ENCODE measurements at regions not wholly inside any gene's neighbourhood (a gene's known extent, or its start where the extent isn't known, plus 50 kb on each side); places are given as distances from the start of the nearest gene placed in this dataset.

- Histone ChIP-seq H3K36me3 (ENCODE audit: control insufficient read depth, insufficient read depth, low read length) (no peaks in the 10 kb centered on the region), H3K27me3 (ENCODE audit: control insufficient read depth, insufficient read depth, low read length) (no peaks in the 10 kb centered on the region), H3K4me3 (ENCODE audit: low read length) (no peak overlapping the region), H3K27ac (ENCODE audit: low read length) (no peak overlapping the region), H3K4me1 (ENCODE audit: control insufficient read depth, insufficient read depth, low read length) (no peaks in the 10 kb centered on the region), H3K9me3 (ENCODE audit: control insufficient read depth, low read depth, low read length) (no peaks in the 10 kb centered on the region)
- DNase-seq: no peak
- no CpG with 5 or more reads among the region's 2 CpGs for WGBS (ENCODE audit: insufficient coverage, low lambda C conversion rate)
Measured at GRCh38 chr3:170707899-170708298, 122.0 kb upstream of the SLC7A14 start.

- Histone ChIP-seq H3K27ac (ENCODE audit: low read length) (no peak overlapping the region), H3K36me3 (ENCODE audit: control insufficient read depth, insufficient read depth, low read length) (no peaks in the 10 kb centered on the region), H3K27me3 (ENCODE audit: control insufficient read depth, insufficient read depth, low read length) (no peaks in the 10 kb centered on the region), H3K9me3 (ENCODE audit: control insufficient read depth, low read depth, low read length) (no peaks in the 10 kb centered on the region), H3K4me3 (ENCODE audit: low read length) (no peak overlapping the region), H3K4me1 (ENCODE audit: control insufficient read depth, insufficient read depth, low read length) (no peaks in the 10 kb centered on the region)
- WGBS (ENCODE audit: insufficient coverage, low lambda C conversion rate): no CpG with 5 or more reads among the region's 5 CpGs
- DNase-seq: no peak
Measured at GRCh38 chr3:170705131-170705530, 119.3 kb upstream of the SLC7A14 start.

- Histone ChIP-seq H3K36me3 (ENCODE audit: control insufficient read depth, insufficient read depth, low read length) (no peaks in the 10 kb centered on the region), H3K9me3 (ENCODE audit: control insufficient read depth, low read depth, low read length) (no peaks in the 10 kb centered on the region), H3K4me3 (ENCODE audit: low read length) (no peak overlapping the region), H3K27me3 (ENCODE audit: control insufficient read depth, insufficient read depth, low read length) (no peaks in the 10 kb centered on the region), H3K4me1 (ENCODE audit: control insufficient read depth, insufficient read depth, low read length) (no peaks in the 10 kb centered on the region), H3K27ac (ENCODE audit: low read length) (no peak overlapping the region)
- no CpG with 5 or more reads among the region's 1 CpG for WGBS (ENCODE audit: insufficient coverage, low lambda C conversion rate)
- DNase-seq: peak in 1 of 2 donors; percentile 12
Measured at GRCh38 chr3:170703121-170703588, 117.3 kb upstream of the SLC7A14 start.

GRCh38 chr3:170701696-170702678, 116.1 kb upstream of the SLC7A14 start:
- Histone ChIP-seq H3K27me3 (ENCODE audit: control insufficient read depth, insufficient read depth, low read length) (no peaks in the 10 kb centered on the region), H3K27ac (ENCODE audit: low read length) (no peak overlapping the region), H3K4me3 (ENCODE audit: low read length) (no peak overlapping the region), H3K9me3 (ENCODE audit: control insufficient read depth, low read depth, low read length) (no peaks in the 10 kb centered on the region), H3K4me1 (ENCODE audit: control insufficient read depth, insufficient read depth, low read length) (no peaks in the 10 kb centered on the region), H3K36me3 (ENCODE audit: control insufficient read depth, insufficient read depth, low read length) (no peaks in the 10 kb centered on the region)
- WGBS (ENCODE audit: insufficient coverage, low lambda C conversion rate): 100% methylated on average over 1 of the region's 4 CpGs
- no peak for DNase-seq

GRCh38 chr3:170700054-170700404, 114.2 kb upstream of the SLC7A14 start:
- Histone ChIP-seq H3K9me3 (ENCODE audit: control insufficient read depth, low read depth, low read length) (no peaks in the 10 kb centered on the region), H3K36me3 (ENCODE audit: control insufficient read depth, insufficient read depth, low read length) (no peaks in the 10 kb centered on the region), H3K27ac (ENCODE audit: low read length) (no peak overlapping the region), H3K4me3 (ENCODE audit: low read length) (no peak overlapping the region), H3K27me3 (ENCODE audit: control insufficient read depth, insufficient read depth, low read length) (no peaks in the 10 kb centered on the region), H3K4me1 (ENCODE audit: control insufficient read depth, insufficient read depth, low read length) (no peaks in the 10 kb centered on the region)
- WGBS (ENCODE audit: insufficient coverage, low lambda C conversion rate): no CpG with 5 or more reads among the region's 1 CpG
- DNase-seq: no peak

GRCh38 chr3:170699158-170700053, 113.5 kb upstream of the SLC7A14 start:
- 70% methylated on average over 2 of the region's 8 CpGs for WGBS (ENCODE audit: insufficient coverage, low lambda C conversion rate)
- no peak overlapping the region for H3K4me3 ChIP-seq (ENCODE audit: low read length)
- no peaks in the 10 kb centered on the region for H3K27me3 ChIP-seq (ENCODE audit: control insufficient read depth, insufficient read depth, low read length)
- peak; percentile 2 to 15 for DNase-seq
- H3K27ac ChIP-seq (ENCODE audit: low read length): no peak overlapping the region
- H3K36me3 ChIP-seq (ENCODE audit: control insufficient read depth, insufficient read depth, low read length): no peaks in the 10 kb centered on the region
- no peaks in the 10 kb centered on the region for H3K9me3 ChIP-seq (ENCODE audit: control insufficient read depth, low read depth, low read length)
- H3K4me1 ChIP-seq (ENCODE audit: control insufficient read depth, insufficient read depth, low read length): no peaks in the 10 kb centered on the region

GRCh38 chr3:170697908-170698307, 112.0 kb upstream of the SLC7A14 start:
- Histone ChIP-seq H3K9me3 (ENCODE audit: control insufficient read depth, low read depth, low read length) (no peaks in the 10 kb centered on the region), H3K4me3 (ENCODE audit: low read length) (no peak overlapping the region), H3K4me1 (ENCODE audit: control insufficient read depth, insufficient read depth, low read length) (no peaks in the 10 kb centered on the region), H3K36me3 (ENCODE audit: control insufficient read depth, insufficient read depth, low read length) (no peaks in the 10 kb centered on the region), H3K27ac (ENCODE audit: low read length) (no peak overlapping the region), H3K27me3 (ENCODE audit: control insufficient read depth, insufficient read depth, low read length) (no peaks in the 10 kb centered on the region)
- WGBS (ENCODE audit: insufficient coverage, low lambda C conversion rate): 67% methylated on average over 1 of the region's 3 CpGs
- no peak for DNase-seq

- no peaks in the 10 kb centered on the region for H3K27me3 ChIP-seq (ENCODE audit: control insufficient read depth, insufficient read depth, low read length)
- H3K9me3 ChIP-seq (ENCODE audit: control insufficient read depth, low read depth, low read length): no peaks in the 10 kb centered on the region
- WGBS (ENCODE audit: insufficient coverage, low lambda C conversion rate): no CpG with 5 or more reads among the region's 2 CpGs
Measured at GRCh38 chr3:170697131-170697530, 111.3 kb upstream of the SLC7A14 start.

GRCh38 chr3:170695486-170696064, 109.7 kb upstream of the SLC7A14 start:
- DNase-seq: no peak
- Histone ChIP-seq H3K4me1 (ENCODE audit: control insufficient read depth, insufficient read depth, low read length) (no peaks in the 10 kb centered on the region), H3K27ac (ENCODE audit: low read length) (no peak overlapping the region), H3K27me3 (ENCODE audit: control insufficient read depth, insufficient read depth, low read length) (no peaks in the 10 kb centered on the region), H3K4me3 (ENCODE audit: low read length) (no peak overlapping the region), H3K9me3 (ENCODE audit: control insufficient read depth, low read depth, low read length) (no peaks in the 10 kb centered on the region), H3K36me3 (ENCODE audit: control insufficient read depth, insufficient read depth, low read length) (no peaks in the 10 kb centered on the region)
- WGBS (ENCODE audit: insufficient coverage, low lambda C conversion rate): 50% methylated on average over 1 of the region's 3 CpGs

More at GRCh38 chr3:170697131-170697530, 111.3 kb upstream of the SLC7A14 start:
- Histone ChIP-seq H3K36me3 (ENCODE audit: control insufficient read depth, insufficient read depth, low read length) (no peaks in the 10 kb centered on the region), H3K4me1 (ENCODE audit: control insufficient read depth, insufficient read depth, low read length) (no peaks in the 10 kb centered on the region), H3K27ac (ENCODE audit: low read length) (no peak overlapping the region), H3K4me3 (ENCODE audit: low read length) (no peak overlapping the region)
- DNase-seq: no peak

- H3K9me3 ChIP-seq (ENCODE audit: control insufficient read depth, low read depth, low read length): no peaks in the 10 kb centered on the region
- no peak overlapping the region for H3K4me3 ChIP-seq (ENCODE audit: low read length)
- DNase-seq: no peak
- H3K27me3 ChIP-seq (ENCODE audit: control insufficient read depth, insufficient read depth, low read length): no peaks in the 10 kb centered on the region
- no peaks in the 10 kb centered on the region for H3K36me3 ChIP-seq (ENCODE audit: control insufficient read depth, insufficient read depth, low read length)
- no peak overlapping the region for H3K27ac ChIP-seq (ENCODE audit: low read length)
- WGBS (ENCODE audit: insufficient coverage, low lambda C conversion rate): no CpG with 5 or more reads among the region's 2 CpGs
- no peaks in the 10 kb centered on the region for H3K4me1 ChIP-seq (ENCODE audit: control insufficient read depth, insufficient read depth, low read length)
Measured at GRCh38 chr3:170692720-170693119, 106.8 kb upstream of the SLC7A14 start.

Data from large intestine (tissue), 3 donors.